IMR-90 (cell line): ENCODE measurements at regions not wholly inside any gene's neighbourhood (a gene's known extent, or its start where the extent isn't known, plus 50 kb on each side); places are given as distances from the start of the nearest gene placed in this dataset.

Experiments
- ATAC-seq: fragments of 200-7000 bp; cut with Tn5 transposase; 2 replicates; pipeline ENCODE4 v1.9.1; 2020; ENCODE audit warnings: low read depth, mild to moderate bottlenecking, moderate library complexity
- BruUV-seq: library from RNA; stranded (reverse); fragments of 400-500 nt; replicated peaks from 2 replicates; lab custom pipeline; 2021; lab: Mats Ljungman, UMichigan
- CTCF ChIA-PET: fragments of 300-600 bp; formaldehyde crosslinking; extraction: SDS; loops from one replicate; lab custom pipeline; 2021; ENCODE audit warnings: antibody characterized with exemption; lab: Yijun Ruan, JAX
- POLR2A ChIA-PET: fragments of 300-600 bp; sonication (Branson Sonifier 250); formaldehyde crosslinking; loops from one replicate; lab custom pipeline; 2022; ENCODE audit warnings: antibody characterized with exemption; ENCODE audit not compliant: unreplicated experiment; lab: Charles Lee
- DNase-seq: peaks from one replicate; pipeline ENCODE4 v3.0.0; 2013
- H2AFZ ChIP-seq: replicated peaks from 2 replicates; pipeline ENCODE3; 2013; ENCODE audit warnings: low read length, mild to moderate bottlenecking; ENCODE audit not compliant: poor library complexity
- H2AK5ac ChIP-seq: 2 replicates; pipeline ENCODE4 v1.6.1; 2013; ENCODE audit warnings: low read depth, low read length, inconsistent platforms
- H2AK9ac ChIP-seq: replicated peaks from 2 replicates; pipeline ENCODE3; 2013; ENCODE audit warnings: mild to moderate bottlenecking, low read depth, low read length, moderate library complexity; ENCODE audit not compliant: poor library complexity
- H2BK120ac ChIP-seq: 2 replicates; pipeline ENCODE4 v1.6.1; 2013; ENCODE audit warnings: low read depth, low read length, inconsistent platforms
- H2BK15ac ChIP-seq: 3 replicates; pipeline ENCODE4 v1.6.1; 2013; ENCODE audit warnings: low read depth, low read length, inconsistent platforms
- H2BK20ac ChIP-seq: 2 replicates; pipeline ENCODE4 v1.6.1; 2013; ENCODE audit warnings: low read depth, mild to moderate bottlenecking, inconsistent platforms, low read length, moderate library complexity
- H2BK5ac ChIP-seq: 2 replicates; pipeline ENCODE4 v1.6.1; 2013; ENCODE audit warnings: mild to moderate bottlenecking, low read depth, low read length, inconsistent platforms; ENCODE audit not compliant: poor library complexity, severe bottlenecking
- H3K14ac ChIP-seq: replicated peaks from 2 replicates; pipeline ENCODE4 v1.6.1; 2013; ENCODE audit warnings: low read depth, low read length, inconsistent platforms
- H3K18ac ChIP-seq: 2 replicates; pipeline ENCODE4 v1.6.1; 2013; ENCODE audit warnings: low read depth, low read length, control low read depth
- H3K23ac ChIP-seq: 2 replicates; pipeline ENCODE4 v1.6.1; 2013; ENCODE audit warnings: low read depth, low read length, inconsistent platforms
- H3K27ac ChIP-seq: 2 replicates; pipeline ENCODE4 v1.5.1; 2013; ENCODE audit warnings: mild to moderate bottlenecking, control low read depth, low read length; ENCODE audit not compliant: insufficient read depth
- H3K27me3 ChIP-seq: 2 replicates; pipeline ENCODE4 v1.6.1; 2013; ENCODE audit warnings: low read length; ENCODE audit not compliant: control insufficient read depth, insufficient read depth
- H3K36me3 ChIP-seq: 2 replicates; pipeline ENCODE4 v1.6.1; 2013; ENCODE audit warnings: low read length, mixed read lengths; ENCODE audit not compliant: control insufficient read depth, insufficient read depth
- H3K4ac ChIP-seq: 2 replicates; pipeline ENCODE4 v1.6.1; 2013; ENCODE audit warnings: low read depth, low read length, inconsistent platforms
- H3K4me1 ChIP-seq: 2 replicates; pipeline ENCODE4 v1.6.1; 2013; ENCODE audit warnings: low read length, mixed read lengths; ENCODE audit not compliant: control insufficient read depth, insufficient read depth
- H3K4me2 ChIP-seq: 2 replicates; pipeline ENCODE4 v1.6.1; 2013; ENCODE audit warnings: low read depth, mild to moderate bottlenecking, control low read depth, low read length, moderate library complexity
- H3K4me3 ChIP-seq: 2 replicates; pipeline ENCODE4 v1.5.1; 2013; ENCODE audit warnings: low read depth, mild to moderate bottlenecking, control low read depth, low read length, moderate library complexity; ENCODE audit not compliant: insufficient read depth
- H3K56ac ChIP-seq: 2 replicates; pipeline ENCODE4 v1.6.1; 2013; ENCODE audit warnings: low read length, inconsistent platforms; ENCODE audit not compliant: insufficient read depth; ENCODE audit errors: extremely low read depth
- H3K79me1 ChIP-seq, 2 experiments: 2 replicates each; pipeline ENCODE4 v1.6.1; 2013; ENCODE audit warnings: low read length in 2 of 2, inconsistent platforms in 1 of 2, low read depth in 1 of 2
- H3K9ac ChIP-seq: 2 replicates; pipeline ENCODE4 v1.6.1; 2013; ENCODE audit warnings: low read depth, low read length, control low read depth
- H3K9me1 ChIP-seq: 2 replicates; pipeline ENCODE4 v1.6.1; 2013; ENCODE audit warnings: low read length, inconsistent platforms; ENCODE audit not compliant: insufficient read depth
- H3K9me3 ChIP-seq: 2 replicates; pipeline ENCODE4 v1.6.1; 2013; ENCODE audit warnings: low read length; ENCODE audit not compliant: control insufficient read depth, insufficient read depth
- H4K20me1 ChIP-seq: 2 replicates; pipeline ENCODE4 v1.6.1; 2013; ENCODE audit warnings: low read length, inconsistent platforms; ENCODE audit not compliant: insufficient read depth
- H4K5ac ChIP-seq: 2 replicates; pipeline ENCODE4 v1.6.1; 2013; ENCODE audit warnings: mild to moderate bottlenecking, low read depth, low read length, control low read depth
- H4K8ac ChIP-seq, 2 experiments: 2 replicates each; pipeline ENCODE4 v1.6.1; 2013; ENCODE audit warnings: low read depth in 2 of 2, low read length in 2 of 2, control low read depth in 1 of 2, inconsistent platforms in 1 of 2
- H4K91ac ChIP-seq: 2 replicates; pipeline ENCODE4 v1.6.1; 2013; ENCODE audit warnings: low read depth, low read length, inconsistent platforms; ENCODE audit not compliant: insufficient read depth
- BHLHE40 ChIP-seq: fragments of 150-350 bp; IDR thresholded peaks from 2 replicates; pipeline ENCODE4 v1.6.1; 2016; ENCODE audit warnings: mild to moderate bottlenecking, low read depth, low read length
- MAFK ChIP-seq: IDR thresholded peaks from 2 replicates; pipeline ENCODE4 v1.6.1; 2012; ENCODE audit warnings: low read depth, low read length, improper control_type of control experiment
- MAZ ChIP-seq: IDR thresholded peaks from 2 replicates; pipeline ENCODE4 v1.6.1; 2012; ENCODE audit warnings: low read depth, mild to moderate bottlenecking, low read length, improper control_type of control experiment, moderate library complexity, borderline replicate concordance
- MXI1 ChIP-seq: IDR thresholded peaks from 2 replicates; pipeline ENCODE4 v1.6.1; 2012; ENCODE audit warnings: low read depth, mild to moderate bottlenecking, low read length, moderate library complexity, borderline replicate concordance
- RAD21 ChIP-seq: IDR thresholded peaks from 2 replicates; pipeline ENCODE4 v1.6.1; 2012; ENCODE audit warnings: low read length, improper control_type of control experiment
- RFX5 ChIP-seq: IDR thresholded peaks from 2 replicates; pipeline ENCODE4 v1.8.0; 2012; ENCODE audit warnings: low read depth, mild to moderate bottlenecking, low read length, moderate library complexity
- SMC3 ChIP-seq: fragments of 150-350 bp; IDR thresholded peaks from 2 replicates; pipeline ENCODE4 v1.6.1; 2016; ENCODE audit warnings: low read depth, mild to moderate bottlenecking, antibody characterized with exemption, low read length, moderate library complexity
- WGBS, 2 experiments: methylation state at CpG; one replicate each; pipeline versions ENCODE4 v1.1.5 to v1.1.7; 2013; ENCODE audit warnings: missing lambda C conversion rate in 2 of 2; ENCODE audit not compliant: insufficient read length in 1 of 2; ENCODE audit errors: extremely low coverage in 2 of 2; 5-methylcytosine and 5-hydroxymethylcytosine counted together
- dilution Hi-C: fragments of 300-500 bp; cut with HindIII; formaldehyde crosslinking; loops from one replicate; pipeline ENCODE4 v1.14.3; 2018; ENCODE audit warnings: low sequenced_read_pairs; ENCODE audit not compliant: unreplicated experiment
- in situ Hi-C: fragments of 300-500 bp; cut with MboI; formaldehyde crosslinking; loops from 3 replicates; pipeline ENCODE4 v1.14.3; 2019; ENCODE audit warnings: low sequenced_read_pairs, inconsistent platforms, mixed read lengths
- intact Hi-C: fragments of 100-400 bp; cut with micrococcal nuclease; formaldehyde crosslinking; loops from 2 replicates; pipeline ENCODE4 v1.10.0; 2022
- TF ChIP-seq, protein P1 (sequence below): conservative IDR thresholded peaks from 2 replicates; pipeline ENCODE4 v1.5.1; 2012; ENCODE audit warnings: mild to moderate bottlenecking, low read depth, low read length, improper control_type of control experiment

DNA sequence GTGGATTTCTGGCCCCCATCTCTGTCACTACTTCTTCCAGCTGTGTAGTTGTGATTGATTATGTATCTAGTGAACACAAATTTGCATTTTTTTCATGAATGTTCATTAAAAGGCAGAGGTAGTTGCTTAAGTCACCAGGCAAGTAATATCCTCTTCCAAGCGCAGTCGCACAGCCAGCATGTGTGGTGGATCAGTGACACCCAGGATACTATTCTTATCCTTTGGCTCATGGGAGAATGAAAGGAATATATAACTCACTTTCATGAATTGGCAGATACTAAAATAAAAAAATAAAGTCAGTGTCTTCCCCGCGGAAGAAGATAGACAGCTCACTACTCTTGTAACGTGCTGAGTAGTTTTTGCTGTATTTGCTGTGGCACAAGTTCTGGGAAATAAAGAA, 387.8 kb downstream of the CDH7 start:
- Histone ChIP-seq H3K36me3 (no peaks in the 10 kb centered on the region), H2BK5ac (no peak overlapping the region), H3K27ac (no peak overlapping the region), H2AFZ (no peak overlapping the region), H2BK120ac (no peak overlapping the region), H4K91ac (no peak overlapping the region), H4K20me1 (no peaks in the 10 kb centered on the region), H2BK15ac (no peak overlapping the region), H3K56ac (no peak overlapping the region), H3K4me2 (no peak overlapping the region), H3K9me1 (no peaks in the 10 kb centered on the region), H4K5ac (no peak overlapping the region), H3K4me1 (no peaks in the 10 kb centered on the region), H3K4ac (no peak overlapping the region), H3K18ac (no peak overlapping the region), H2BK20ac (no peak overlapping the region), H3K9ac (no peak overlapping the region), H4K8ac (no peak overlapping the region), H3K79me1 (no peaks in the 10 kb centered on the region), H3K4me3 (no peak overlapping the region), H2AK5ac (no peak overlapping the region), H2AK9ac (no peak overlapping the region), H3K27me3 (no peaks in the 10 kb centered on the region), H3K23ac (no peak overlapping the region), H3K9me3 (peaks cover 5% of the 10 kb centered on the region), H3K14ac (no peak overlapping the region)
- dilution Hi-C loops: no loop called here
- ATAC-seq (no peak), DNase-seq (no peak)
- intact Hi-C loops: no loop called here
- TF ChIP-seq RFX5 (no peak), MAFK (no peak), MAZ (no peak), SMC3 (no peak), MXI1 (no peak), BHLHE40 (no peak), RAD21 (no peak)
- TF ChIP-seq, protein P1, sequence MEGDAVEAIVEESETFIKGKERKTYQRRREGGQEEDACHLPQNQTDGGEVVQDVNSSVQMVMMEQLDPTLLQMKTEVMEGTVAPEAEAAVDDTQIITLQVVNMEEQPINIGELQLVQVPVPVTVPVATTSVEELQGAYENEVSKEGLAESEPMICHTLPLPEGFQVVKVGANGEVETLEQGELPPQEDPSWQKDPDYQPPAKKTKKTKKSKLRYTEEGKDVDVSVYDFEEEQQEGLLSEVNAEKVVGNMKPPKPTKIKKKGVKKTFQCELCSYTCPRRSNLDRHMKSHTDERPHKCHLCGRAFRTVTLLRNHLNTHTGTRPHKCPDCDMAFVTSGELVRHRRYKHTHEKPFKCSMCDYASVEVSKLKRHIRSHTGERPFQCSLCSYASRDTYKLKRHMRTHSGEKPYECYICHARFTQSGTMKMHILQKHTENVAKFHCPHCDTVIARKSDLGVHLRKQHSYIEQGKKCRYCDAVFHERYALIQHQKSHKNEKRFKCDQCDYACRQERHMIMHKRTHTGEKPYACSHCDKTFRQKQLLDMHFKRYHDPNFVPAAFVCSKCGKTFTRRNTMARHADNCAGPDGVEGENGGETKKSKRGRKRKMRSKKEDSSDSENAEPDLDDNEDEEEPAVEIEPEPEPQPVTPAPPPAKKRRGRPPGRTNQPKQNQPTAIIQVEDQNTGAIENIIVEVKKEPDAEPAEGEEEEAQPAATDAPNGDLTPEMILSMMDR: no peak
- POLR2A ChIA-PET: no interaction called here
- BruUV-seq: no TSS peak
- CTCF ChIA-PET: no interaction called here
- WGBS, 2 experiments: no CpG with 5 or more reads among the region's 5 CpGs
- in situ Hi-C loops: no loop called here
